ENCODE measurements at regions not wholly inside any gene's neighbourhood (a gene's known extent, or its start where the extent isn't known, plus 50 kb on each side); places are given as distances from the start of the nearest gene placed in this dataset.

DNA sequence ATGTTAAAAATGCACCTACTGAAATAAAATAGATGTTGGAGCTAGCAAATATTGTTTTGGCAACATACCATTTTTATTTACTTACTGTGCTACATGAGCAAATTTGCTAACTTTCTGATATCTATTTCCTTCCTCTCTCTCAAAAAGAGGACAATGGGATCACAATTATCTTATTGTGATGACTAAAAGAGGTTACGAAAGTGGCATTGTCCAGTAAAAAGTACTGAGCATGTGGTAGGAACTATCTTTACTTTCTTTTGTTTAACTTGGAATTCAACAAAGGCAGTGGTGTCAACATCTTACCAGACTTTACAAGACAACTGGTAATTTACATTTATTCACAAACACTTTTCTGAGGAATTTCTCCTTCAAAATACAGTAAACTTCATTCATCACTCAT lies 1542.6 kb upstream of the CDH8 start:
- TF ChIP-seq, protein P1, sequence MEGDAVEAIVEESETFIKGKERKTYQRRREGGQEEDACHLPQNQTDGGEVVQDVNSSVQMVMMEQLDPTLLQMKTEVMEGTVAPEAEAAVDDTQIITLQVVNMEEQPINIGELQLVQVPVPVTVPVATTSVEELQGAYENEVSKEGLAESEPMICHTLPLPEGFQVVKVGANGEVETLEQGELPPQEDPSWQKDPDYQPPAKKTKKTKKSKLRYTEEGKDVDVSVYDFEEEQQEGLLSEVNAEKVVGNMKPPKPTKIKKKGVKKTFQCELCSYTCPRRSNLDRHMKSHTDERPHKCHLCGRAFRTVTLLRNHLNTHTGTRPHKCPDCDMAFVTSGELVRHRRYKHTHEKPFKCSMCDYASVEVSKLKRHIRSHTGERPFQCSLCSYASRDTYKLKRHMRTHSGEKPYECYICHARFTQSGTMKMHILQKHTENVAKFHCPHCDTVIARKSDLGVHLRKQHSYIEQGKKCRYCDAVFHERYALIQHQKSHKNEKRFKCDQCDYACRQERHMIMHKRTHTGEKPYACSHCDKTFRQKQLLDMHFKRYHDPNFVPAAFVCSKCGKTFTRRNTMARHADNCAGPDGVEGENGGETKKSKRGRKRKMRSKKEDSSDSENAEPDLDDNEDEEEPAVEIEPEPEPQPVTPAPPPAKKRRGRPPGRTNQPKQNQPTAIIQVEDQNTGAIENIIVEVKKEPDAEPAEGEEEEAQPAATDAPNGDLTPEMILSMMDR (IDR thresholded peaks at IDR 0.05) = no peak

- TF ChIP-seq, protein P1 (IDR thresholded peaks at IDR 0.05) = no peak
Measured at GRCh38 chr16:63577891-63578290, 1541.7 kb upstream of the CDH8 start.

GRCh38 chr16:63575041-63575440 lies 1538.8 kb upstream of the CDH8 start:
- TF ChIP-seq, protein P1 (IDR thresholded peaks at IDR 0.05) = no peak

- TF ChIP-seq, protein P1 (IDR thresholded peaks at IDR 0.05) = no peak
Measured at GRCh38 chr16:63568164-63568563, 1531.9 kb upstream of the CDH8 start.

DNA sequence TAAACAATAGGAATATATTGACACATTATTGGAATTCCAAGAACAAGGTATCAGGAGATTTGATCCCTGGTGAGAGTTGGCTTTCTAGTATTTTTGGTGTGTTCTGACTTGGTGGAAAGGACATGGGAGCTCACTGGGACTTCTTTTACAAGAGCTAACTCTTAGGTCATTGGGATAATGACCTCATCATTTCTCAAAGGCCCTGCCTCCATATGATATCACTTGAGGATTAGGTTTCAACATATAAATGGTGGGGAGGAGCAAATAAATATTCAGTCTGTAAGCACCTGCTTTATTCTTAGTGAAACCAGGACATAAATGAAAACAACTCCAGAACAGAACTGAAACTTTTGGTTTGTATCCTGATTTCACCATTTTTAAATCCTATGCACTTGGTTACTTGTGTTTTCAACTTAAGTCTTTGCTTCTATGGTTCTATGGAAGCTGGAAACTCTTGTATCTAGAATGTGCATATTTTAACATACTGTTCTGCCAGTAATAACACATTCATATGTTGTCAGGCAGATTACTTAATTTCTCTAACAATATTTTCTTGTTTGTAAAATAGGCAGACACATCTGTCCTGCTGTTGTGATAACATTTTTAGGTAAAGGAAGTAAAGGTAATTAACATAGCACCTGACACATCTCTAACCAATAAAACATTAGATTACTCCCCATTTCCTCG lies 1527.7 kb upstream of the CDH8 start:
- TF ChIP-seq, protein P1 (IDR thresholded peaks at IDR 0.05) = no peak

GRCh38 chr16:63553980-63554379 lies 1517.7 kb upstream of the CDH8 start:
- TF ChIP-seq, protein P1 (IDR thresholded peaks at IDR 0.05) = no peak

DNA sequence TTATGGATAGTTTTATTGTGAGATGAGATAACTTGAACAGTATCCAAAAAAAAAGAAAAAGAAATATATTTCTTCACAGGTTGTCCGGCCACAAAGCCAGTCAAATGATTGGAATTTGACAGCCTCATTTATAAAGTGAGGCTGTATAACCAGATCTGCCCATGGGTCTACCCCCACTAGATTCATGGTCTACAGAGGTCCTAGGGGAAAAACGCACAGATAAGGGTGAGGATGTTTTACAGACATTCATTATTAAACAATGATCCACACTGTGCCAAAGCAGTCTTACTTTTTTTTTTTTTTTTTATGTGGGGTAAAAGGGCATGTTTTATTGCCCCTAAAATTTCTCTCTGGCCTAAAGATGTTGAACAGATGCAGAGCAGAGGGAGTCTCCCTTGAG lies 1503.0 kb upstream of the CDH8 start:
- TF ChIP-seq, protein P1 (IDR thresholded peaks at IDR 0.05) = no peak

GRCh38 chr16:63530974-63531373 lies 1494.7 kb upstream of the CDH8 start:
- TF ChIP-seq, protein P1 (IDR thresholded peaks at IDR 0.05) = no peak
